Thyroid gland (tissue), 4 donors: ENCODE measurements at regions not wholly inside any gene's neighbourhood (a gene's known extent, or its start where the extent isn't known, plus 50 kb on each side); places are given as distances from the start of the nearest gene placed in this dataset.

Experiments used
- POLR2A ChIP-seq, 2 donors: fragments of 450-650 bp; IDR thresholded peaks; one replicate each; pipeline ENCODE4 v1.6.1; 2017; ENCODE audit warnings: antibody characterized with exemption in 2 of 2, mild to moderate bottlenecking in 2 of 2, moderate library complexity in 1 of 2
- TF ChIP-seq, protein P1 (sequence below), 6 experiments: fragments of 200-600 bp in 3 of 6; fragments of 450-650 bp in 3 of 6; sonication (generic) in 3 of 6; IDR thresholded peaks; one replicate each; pipeline ENCODE4 v1.5.1; 2016 to 2019; ENCODE audit warnings: antibody characterized with exemption in 6 of 6, mild to moderate bottlenecking in 2 of 6, inconsistent platforms in 1 of 6, moderate library complexity in 1 of 6

DNA sequence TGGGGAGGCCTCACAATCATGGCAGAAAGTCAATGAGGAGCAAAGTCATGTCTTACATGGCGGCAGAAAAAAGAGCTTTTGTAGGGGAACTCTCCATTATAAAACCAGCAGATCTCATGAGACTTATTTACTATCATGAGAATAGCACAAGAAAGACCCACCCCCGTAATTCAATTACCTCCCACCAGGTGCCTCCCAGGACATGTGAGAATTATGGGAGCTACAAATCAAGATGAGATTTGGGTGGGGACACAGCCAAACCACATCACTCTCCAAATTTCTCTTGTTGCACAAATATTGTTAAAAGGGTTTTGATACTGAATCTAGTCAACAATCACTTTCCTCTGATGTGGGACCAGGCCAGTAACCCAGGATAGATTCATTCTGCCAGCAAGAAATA lies 1176.1 kb downstream of the CDH9 start:
- TF ChIP-seq, protein P1, sequence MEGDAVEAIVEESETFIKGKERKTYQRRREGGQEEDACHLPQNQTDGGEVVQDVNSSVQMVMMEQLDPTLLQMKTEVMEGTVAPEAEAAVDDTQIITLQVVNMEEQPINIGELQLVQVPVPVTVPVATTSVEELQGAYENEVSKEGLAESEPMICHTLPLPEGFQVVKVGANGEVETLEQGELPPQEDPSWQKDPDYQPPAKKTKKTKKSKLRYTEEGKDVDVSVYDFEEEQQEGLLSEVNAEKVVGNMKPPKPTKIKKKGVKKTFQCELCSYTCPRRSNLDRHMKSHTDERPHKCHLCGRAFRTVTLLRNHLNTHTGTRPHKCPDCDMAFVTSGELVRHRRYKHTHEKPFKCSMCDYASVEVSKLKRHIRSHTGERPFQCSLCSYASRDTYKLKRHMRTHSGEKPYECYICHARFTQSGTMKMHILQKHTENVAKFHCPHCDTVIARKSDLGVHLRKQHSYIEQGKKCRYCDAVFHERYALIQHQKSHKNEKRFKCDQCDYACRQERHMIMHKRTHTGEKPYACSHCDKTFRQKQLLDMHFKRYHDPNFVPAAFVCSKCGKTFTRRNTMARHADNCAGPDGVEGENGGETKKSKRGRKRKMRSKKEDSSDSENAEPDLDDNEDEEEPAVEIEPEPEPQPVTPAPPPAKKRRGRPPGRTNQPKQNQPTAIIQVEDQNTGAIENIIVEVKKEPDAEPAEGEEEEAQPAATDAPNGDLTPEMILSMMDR (IDR thresholded peaks at IDR 0.05), result no peak
- TF ChIP-seq POLR2A (IDR thresholded peaks at IDR 0.05), result no peak
